ENCODE measurements at regions not wholly inside any gene's neighbourhood (a gene's known extent, or its start where the extent isn't known, plus 50 kb on each side); places are given as distances from the start of the nearest gene placed in this dataset.

DNA sequence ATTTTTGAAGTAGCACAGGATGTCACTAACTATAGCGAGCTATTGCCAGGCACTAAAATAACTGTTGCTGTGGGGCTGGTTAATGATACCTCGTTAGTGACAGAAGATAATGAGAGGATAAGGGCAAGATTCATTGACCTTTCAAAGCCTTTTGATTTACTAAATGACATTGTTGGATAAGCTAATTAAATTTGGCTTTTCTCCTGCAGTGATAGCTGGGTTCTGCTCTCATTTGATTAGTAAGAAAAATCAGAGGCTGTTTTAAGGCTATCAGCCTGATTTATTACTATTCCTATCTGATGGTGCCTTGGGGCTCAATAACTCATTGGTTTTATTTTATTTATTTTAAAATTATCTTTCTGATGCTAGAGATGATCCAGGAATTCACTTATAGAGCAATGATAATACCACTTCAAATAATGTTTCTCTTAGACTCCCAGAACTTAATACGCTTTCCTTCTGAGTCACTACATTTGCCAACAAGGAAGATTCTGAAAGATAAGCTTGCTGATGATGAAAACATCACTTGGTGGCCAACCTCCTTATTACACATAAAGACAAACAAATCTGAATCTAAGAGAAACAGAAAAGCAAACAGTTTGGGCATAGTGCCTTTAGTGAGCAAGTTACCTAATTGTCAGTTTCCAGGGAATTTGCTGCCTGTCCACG lies 501.3 kb upstream of the ARGLU1 start:
- DNase-seq, result no peak

DNA sequence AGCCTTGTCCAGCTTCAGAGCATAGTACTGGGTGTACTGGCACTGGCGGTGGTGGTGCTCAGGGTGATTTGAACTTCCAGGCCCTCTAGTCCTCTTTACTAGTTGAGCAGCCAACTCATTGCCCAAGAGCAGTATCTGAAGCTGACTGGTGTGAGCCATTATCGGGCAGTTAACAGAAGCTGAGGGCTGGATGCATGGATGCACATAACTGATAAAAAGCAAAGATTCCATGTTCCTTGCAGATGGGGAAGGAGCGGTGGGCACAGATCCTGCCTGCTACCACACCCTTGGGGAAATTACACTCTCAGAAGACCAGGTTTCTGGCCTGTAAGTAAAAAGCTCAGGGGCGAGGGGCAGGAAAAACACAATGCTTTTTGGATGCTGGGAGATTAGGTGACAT lies 499.4 kb upstream of the ARGLU1 start:
- DNase-seq, result no peak

DNA sequence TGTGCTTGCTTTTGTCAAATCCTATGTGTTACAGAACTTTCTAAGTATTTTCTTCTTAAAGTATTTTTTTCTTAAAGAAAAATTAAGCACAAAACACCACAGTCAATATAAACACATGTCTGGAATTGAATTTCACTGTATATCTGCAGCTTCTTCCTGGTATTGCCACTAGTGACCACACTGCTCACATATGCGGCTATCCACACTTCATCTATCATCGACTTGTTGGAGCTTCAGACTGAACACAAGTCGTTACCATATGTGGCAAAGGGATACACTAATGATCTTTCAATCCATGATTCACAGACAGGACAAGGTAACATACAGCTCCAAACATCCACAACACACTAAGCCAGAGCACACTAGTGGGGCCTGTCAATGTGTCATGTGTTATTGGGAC lies 498.4 kb upstream of the ARGLU1 start:
- no peak for DNase-seq

DNA sequence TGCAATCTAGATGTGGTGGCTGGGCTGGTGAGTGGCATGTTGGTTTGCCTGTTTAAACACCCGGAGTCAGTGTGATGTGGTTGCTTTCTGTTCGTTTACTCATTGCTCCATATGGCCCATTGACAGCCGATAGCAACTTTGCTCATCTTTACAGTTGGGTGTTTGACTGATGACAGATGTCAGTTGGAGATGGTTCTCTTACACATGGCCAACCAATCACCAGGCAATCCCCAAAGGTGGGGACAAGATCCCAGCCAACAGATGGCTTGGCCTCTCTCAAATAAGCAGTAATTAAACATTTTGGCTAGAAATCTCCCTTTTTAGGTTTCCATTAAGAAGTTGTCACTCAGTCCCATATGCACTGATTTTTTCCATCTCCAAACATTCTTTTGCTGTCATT lies 497.1 kb upstream of the ARGLU1 start:
- no peak for DNase-seq

DNA sequence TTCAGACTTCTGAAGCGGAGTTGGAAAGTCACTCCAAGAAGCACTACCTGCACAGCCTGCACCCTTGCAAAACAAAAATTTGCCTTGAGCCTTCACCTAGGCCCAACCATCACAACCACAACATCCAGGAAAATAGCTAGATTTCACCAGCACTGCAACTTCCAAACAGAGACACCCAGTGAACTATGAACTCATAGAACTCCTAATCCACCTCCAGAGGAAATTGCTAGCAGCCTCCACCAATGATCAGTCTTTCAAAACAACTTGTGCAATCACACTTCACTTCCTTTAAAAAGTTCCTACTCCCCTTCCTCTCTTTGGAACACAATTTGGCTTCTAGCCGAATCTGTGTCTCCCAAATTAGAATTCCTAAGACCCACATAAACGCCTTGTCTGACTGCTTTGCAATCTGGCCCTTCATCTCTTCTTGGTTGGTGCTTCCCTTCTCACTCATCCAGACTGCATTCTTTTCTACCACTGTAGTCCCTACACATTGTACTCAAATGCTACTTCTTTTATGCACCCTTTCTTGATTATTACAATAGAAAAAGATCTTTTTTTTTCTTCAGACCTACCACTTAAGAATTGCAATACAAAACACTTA lies 489.2 kb upstream of the ARGLU1 start:
- no peak for DNase-seq

DNA sequence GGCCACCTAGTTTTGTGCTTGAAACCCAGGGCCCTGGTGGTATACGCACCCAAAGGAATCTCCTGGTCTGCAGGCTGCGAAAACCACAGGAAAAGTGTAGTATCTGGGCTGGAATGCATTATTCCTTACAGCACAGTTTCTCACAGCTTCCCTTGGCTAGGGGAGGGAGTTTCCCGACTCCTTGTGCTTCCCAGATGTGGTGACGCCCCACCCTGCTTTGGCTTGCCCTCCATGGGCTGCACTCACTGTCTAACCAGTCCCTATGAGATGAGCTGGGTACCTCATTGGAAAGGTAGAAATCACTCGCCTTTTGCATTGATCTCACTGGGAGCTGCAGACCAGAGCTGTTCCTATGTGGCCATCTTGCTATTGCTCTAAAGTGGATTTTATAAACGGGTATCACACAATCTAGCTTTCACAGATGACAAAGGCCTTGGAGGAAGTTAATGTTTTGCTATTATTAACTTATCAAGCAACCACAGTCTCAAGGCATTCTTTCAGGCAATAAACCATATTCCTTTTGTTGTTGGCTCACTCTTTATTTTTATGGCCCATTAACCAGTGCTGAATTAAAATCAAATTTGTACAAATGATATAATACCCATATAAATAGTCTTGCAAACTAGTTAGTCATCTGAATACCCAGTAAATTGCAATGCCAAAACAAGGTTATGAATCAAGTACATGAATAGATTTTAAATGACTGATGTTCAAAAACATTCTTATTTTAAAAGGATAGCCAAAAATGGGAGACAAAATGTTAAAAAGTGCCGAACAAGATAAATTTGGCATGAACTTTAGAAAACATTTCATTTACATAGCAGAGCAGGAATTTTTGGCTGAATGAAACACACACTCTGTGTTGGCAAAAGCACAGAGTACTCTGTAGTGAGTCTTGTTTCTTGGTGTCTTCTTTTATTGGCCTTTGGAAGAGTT lies 475.4 kb upstream of the ARGLU1 start:
- no peak for DNase-seq

DNA sequence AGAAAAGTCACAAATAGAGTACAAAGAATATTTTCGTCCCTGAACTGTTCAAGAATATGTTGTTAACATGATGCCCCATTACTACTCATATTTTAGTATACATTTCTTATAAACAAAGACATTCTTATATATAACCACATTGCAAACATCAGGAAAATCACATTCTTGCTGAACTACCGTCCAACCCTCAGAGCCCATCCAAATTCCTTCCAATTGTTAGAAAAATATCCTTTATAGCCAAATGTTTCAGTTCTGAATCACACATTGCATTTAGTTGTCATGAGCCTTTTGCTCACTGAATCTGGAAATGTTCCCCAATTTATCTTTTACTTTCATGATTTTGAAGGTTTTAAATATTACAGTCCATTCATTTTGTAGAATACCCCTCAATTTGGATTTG lies 467.8 kb upstream of the ARGLU1 start:
- DNase-seq, result no peak

DNA sequence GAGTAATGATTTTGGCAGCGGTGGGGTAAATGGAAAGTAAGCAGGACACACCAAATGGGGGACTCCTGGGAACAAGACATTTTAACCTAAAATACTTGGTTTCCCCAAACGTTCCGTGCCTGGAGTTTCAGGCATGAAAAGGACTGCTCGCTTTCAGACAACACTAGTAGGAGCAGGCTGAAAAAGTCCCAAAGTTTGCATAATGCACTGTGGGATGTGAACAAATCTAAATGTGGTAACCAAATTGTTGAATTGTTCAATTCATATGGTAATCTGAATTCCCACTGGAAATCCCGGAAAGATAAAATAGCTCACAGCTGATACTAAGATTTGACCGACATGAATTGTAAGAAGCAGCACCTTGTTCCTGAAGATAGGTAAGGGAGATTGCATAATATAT lies 467.2 kb upstream of the ARGLU1 start:
- no peak for DNase-seq

DNA sequence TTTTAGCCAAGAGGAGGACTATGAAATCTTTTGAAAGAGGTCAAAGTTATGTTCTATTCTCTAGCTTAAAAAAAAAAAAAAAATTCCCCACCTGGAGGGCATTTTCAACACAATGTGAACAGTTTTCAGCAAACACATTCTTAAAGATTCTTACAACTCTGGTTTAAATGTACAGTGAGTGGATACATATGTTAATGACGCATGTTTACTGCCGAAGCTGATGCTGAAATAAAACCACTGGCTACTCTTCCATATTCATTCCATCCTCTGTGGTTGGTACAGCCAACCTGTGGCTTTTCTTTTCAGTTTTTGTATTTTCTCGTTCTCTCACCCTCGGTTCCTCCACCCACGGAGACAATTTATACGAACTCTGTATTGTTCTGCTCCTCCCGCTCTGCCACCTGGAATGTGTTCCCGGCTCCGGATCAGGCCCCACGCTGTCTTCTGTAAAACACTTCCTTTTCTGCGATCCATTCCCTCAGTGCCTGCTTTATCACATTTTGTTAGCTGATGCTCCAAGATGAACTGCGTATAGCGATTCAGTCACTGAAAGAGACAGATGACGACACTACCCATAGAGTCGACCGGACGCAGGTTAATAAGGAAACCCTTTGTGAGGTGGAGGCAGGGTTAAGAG lies 466.4 kb upstream of the ARGLU1 start:
- DNase-seq, result no peak

DNA sequence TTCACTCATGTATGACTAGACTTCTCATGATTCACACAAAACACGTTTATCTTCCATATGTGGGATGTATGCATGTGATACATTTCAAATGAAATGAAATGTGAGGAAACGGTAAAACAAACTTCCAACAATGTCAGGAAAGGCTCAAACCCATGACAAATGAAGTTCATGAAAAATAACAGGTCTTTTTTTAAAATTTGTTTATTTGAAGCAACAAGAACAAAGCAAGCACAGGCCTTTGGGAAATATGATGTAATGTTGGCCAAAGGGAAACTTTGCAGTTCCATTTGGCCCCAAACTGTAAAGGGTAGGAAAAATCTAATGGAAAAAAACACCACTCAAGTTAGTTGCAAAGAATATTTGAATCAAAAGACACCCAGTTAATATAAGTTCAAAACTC lies 463.8 kb upstream of the ARGLU1 start:
- DNase-seq, result no peak

DNA sequence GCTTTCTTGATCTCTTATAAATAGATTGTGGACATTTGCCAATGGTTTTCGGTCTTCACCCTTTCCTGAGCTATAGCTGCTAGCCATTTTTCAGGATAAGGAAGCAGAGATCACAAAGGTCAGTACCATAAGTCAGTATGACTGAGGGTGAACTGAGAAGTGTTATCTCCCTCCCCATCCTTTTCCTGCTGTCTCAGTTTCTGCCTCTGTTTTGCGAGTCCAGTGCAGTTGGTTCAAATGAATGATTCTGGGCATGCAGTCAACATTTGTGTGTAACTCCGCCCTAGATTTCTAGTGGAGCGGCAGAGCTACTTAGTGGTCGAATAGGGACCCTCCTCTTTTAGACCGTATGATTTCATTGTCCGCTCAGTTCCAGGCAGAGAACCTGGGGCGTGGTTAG lies 460.8 kb upstream of the ARGLU1 start:
- DNase-seq, result no peak

DNA sequence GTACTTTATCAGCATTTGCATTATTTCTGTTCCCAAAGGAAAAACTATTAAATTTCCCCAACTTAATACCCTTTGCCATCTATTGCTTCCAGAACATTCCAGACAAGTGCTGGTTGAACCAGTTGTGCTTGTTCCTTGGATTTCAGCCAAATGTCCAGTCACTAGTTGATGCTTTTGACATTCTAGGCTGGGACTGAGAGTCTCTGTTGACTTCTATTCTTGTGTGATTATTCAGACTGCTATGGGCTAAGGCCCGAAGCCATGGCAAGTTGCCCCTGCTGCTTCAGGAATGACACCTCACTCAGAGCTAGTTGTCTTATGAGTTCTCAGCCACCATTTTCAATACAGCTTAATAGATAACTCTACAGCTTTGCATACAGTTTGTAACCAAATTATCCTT lies 458.1 kb upstream of the ARGLU1 start:
- no peak for DNase-seq

DNA sequence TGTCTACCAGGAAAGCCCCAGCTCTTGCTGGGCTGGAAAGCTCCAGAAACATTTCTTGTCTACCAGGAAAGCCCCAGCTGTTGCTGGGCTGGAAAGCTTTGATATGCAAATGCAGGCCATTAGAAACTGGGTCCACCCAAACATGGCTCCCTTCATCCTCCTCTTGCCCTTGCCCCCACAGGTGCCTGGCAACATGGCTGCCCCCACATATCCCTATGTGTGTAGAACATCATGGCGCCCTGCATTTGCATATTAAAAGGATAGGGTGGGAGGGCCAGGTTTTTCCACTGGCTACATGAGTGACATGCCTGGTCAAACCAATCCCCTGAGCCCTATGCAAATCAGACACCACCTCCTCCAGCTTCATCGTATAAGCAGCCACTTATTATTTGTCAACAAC lies 455.4 kb upstream of the ARGLU1 start:
- DNase-seq, result no peak

DNA sequence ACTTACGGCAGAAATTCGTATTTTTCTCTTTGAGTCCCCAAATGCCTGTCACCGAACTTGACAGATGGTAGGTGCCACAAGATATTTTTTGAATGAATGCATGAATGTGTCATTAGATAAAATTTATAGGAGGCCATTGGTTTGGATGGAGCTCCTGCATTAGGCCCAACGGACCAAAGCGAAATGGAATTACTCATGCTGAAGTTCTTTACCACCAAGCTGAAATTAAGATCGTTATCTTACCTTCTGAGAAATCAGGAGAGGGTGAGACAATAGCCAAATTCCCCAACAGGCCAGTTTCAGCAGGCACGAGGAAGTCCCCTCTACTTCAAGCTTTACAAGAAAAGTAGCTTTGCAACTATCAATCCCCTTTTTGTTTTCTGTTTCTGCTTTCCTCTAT lies 452.5 kb upstream of the ARGLU1 start:
- no peak for DNase-seq

DNA sequence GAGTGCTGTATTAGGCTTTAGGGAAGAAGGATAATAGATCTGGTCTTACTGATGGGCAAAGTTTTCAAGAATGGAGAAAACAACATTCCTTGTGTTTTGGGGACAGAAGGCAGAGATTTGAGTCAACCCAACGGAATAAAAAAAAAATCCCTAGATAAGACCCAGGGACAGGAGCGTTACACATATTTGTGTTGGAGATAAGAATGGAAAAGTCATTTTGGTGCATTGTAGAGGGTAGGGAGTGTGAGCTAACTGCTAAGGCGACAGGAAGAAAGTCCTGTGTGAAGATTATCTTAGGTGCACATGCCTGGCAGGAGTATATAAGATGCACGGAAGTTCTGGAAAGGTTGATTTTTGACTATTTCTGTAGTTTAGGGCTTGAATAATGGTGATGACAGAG lies 450.3 kb upstream of the ARGLU1 start:
- no peak for DNase-seq

DNA sequence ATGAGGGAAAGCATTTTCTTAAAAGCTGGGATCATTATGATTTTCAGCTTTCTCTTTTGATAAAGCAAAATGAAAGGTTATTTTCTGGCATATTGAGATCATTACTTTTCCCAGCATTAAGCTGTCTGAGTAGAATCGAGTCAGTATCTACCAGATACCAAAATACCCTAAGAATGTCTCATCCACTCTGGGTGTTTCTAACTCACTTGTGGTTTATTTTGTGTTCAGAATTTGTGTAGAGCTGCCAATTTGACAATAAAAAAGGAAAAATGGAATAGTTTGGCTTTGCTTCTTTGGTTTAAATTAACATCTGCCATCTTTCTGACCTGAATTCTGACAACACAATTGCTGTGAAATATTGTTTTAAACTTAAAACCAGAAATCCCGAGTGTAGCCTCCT lies 438.7 kb upstream of the ARGLU1 start:
- DNase-seq, result no peak

DNA sequence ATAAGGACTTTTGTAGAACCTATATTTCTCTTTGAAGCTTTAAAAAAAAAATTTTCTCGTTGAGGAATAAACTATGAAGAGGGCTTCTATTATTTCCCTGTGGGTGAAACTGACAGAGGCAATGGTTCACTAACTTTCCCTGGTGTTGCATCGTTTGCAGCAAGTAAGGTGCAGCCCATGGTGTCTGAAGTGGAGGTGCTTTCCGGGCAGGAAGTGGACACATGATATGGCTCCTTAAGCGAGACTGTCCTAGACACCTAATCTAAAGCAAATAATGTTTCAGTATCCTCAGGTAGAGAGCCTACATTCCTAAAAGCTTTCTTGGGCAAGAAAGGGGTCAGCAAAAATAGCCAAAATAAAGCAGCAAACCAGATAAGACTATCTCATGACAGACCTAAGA lies 437.6 kb upstream of the ARGLU1 start:
- DNase-seq, result no peak

DNA sequence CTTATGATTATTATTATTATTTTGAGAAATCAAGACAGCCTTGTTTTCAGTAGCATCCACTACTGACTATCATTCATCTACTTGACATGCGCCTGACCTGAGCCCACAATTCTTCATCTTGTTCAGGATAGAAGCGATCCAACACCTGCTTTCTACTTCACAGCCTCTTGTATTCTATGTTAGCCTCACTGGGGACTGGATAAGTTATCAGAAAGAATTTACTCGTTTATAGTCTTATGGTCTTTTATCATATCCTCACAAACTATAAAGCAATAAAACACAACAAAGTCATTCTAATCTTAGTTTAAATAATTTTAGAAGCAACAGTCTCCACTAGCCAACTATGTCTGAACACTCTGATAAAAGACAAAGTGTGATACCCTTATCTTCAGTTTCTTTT lies 436.0 kb upstream of the ARGLU1 start:
- no peak for DNase-seq

DNA sequence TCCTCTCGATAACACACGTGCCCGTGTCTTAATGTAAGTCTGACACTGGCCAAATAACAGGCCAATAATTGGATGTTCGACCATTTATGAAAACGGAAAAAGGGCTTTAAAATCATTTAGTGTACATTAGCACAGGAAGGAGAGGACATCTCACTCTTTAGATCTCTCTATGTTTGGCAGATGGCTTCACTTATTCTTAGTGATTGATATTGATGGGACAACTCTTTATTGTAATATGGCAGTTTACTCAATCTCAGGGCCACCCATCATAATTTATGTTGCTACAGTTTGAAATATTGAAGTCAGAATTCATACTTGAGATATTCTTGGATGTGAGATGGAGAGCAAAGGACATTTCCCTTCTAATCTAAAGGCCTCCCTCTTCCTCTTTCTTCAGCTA lies 430.7 kb upstream of the ARGLU1 start:
- no peak for DNase-seq

DNA sequence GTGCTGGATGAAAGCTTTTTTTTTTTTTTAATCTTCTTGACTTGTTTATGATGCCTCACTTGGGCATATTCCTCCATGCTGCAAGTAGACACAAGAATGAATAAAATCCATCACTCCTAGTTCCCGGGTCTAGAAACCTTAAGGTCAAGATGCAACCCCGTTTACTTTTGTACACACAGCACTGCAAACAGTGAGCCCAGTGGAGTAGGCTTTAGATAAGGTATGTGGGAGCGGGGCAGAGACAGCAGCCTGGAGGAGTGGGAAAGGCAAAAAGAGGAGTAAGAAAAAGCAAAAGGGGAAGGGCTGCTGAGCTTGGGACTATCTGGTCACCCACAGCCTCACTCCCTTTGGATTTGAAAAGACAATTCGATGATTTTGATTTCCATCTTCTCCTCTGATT lies 429.8 kb upstream of the ARGLU1 start:
- DNase-seq, result no peak

DNA sequence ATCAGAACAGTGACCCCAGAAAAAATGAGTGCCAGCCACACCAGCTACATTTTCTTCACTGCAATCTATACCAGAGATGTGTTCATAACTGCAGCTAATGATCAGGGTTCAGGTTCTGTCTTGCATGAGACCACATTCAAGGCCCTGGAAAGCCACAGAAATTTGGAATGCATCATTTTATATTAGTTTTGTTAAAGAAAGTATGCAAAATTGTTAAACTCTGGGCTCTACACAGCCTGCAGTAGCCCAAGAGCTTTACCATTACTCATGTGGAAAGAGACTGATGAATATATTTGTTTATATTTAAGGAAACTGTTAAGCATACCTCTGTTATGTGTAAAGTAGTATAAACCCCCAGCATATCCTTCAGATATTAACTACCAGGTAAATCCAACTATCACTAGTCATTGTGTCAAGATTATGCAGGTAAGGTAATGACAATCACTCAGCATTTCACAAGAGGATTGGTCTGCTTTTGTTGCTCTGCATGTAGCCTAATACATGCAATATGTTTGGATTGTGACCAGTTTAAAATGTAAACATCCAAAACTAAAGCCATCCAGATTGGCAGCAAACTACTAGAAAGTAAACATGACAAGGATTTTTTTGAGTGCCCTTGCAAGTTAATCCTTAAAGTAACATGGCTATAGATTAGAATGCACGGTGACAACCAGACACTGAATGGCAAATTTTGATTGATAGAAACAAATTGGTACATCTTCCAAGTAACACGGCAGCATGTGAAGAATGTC lies 429.1 kb upstream of the ARGLU1 start:
- no peak for DNase-seq

DNA sequence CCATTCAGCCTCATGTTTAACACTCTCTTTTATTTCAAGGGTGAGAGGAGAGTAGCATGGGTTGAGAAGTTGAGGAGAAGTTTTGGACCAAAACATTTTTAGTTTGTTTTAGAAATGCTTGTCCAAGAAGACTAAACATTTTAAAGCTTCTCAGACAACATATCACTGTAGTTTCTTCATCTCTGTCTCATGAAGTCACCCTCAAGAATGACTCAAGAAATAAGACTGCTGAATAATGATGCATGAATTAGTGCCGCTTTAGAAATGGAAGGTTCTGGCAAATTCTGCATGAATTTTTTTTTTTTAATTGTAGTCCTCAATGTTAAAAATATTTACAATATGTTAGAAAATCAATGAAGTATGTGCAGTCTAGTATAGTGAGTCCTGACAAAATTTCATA lies 422.7 kb upstream of the ARGLU1 start:
- DNase-seq, result no peak

DNA sequence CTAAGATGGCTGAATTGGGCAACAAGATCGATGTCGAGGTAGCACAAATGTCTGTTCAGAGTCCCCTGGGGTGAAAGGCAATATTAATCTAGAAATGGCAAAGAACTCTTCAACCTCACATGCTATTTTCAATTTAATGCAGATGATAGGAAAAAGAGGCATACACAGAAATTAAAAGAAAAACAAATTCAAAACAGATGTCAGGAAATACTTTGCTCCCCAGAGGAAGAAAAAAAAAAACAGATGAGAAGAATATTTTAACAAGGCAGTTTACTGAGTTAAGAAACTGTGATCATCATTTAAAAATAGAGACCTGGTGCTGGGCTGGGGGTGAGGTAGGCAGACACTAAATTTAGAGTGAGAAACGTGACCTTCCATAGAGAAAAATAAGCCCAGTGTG lies 421.9 kb upstream of the ARGLU1 start:
- DNase-seq, result no peak

All from left hindlimb (tissue), 1 donor.